Stimulated activated CD4-positive, alpha-beta T cell treated with anti-CD3 and anti-CD28 coated beads, Interleukin-15, amount 100 ng/mL, for 24 hours (primary cell): ENCODE measurements at regions not wholly inside any gene's neighbourhood (a gene's known extent, or its start where the extent isn't known, plus 50 kb on each side); places are given as distances from the start of the nearest gene placed in this dataset.
"Not testable (repeated sequence)": the region's sequence is repeated elsewhere in the genome, so short reads cannot be mapped to it uniquely, and the experiment has no call there.

ENCODE experiments used
- DNase-seq: peaks from one replicate; pipeline ENCODE4 v3.0.0-alpha.2; 2020

GRCh38 chr6:119405114-119405513, 55.6 kb upstream of the MAN1A1 start:
- DNase-seq = not testable (repeated sequence)
